Transverse colon (tissue), 3 donors: ENCODE measurements at regions not wholly inside any gene's neighbourhood (a gene's known extent, or its start where the extent isn't known, plus 50 kb on each side); places are given as distances from the start of the nearest gene placed in this dataset.

Experiments
- EP300 ChIP-seq: sonication (generic); formaldehyde crosslinking; IDR thresholded peaks from one replicate; pipeline ENCODE4 v1.6.1; 2017; ENCODE audit warnings: antibody characterized with exemption, low read depth
- POLR2A ChIP-seq: fragments of 450-650 bp; IDR thresholded peaks from one replicate; pipeline ENCODE4 v1.6.1; 2016; ENCODE audit warnings: antibody characterized with exemption, mild to moderate bottlenecking, moderate library complexity
- TF ChIP-seq, protein P1 (sequence below), 5 experiments: fragments of 200-600 bp in 3 of 5; fragments of 450-650 bp in 2 of 5; sonication (generic) in 3 of 5; IDR thresholded peaks; 1 replicate in 2 of 5; 2 replicates in 3 of 5; pipeline ENCODE4 v1.5.1; 2016 to 2017; ENCODE audit warnings: antibody characterized with exemption in 5 of 5, inconsistent platforms in 3 of 5, mild to moderate bottlenecking in 2 of 5, moderate library complexity in 1 of 5

- TF ChIP-seq EP300 (no peak), POLR2A (no peak)
- TF ChIP-seq, protein P1, sequence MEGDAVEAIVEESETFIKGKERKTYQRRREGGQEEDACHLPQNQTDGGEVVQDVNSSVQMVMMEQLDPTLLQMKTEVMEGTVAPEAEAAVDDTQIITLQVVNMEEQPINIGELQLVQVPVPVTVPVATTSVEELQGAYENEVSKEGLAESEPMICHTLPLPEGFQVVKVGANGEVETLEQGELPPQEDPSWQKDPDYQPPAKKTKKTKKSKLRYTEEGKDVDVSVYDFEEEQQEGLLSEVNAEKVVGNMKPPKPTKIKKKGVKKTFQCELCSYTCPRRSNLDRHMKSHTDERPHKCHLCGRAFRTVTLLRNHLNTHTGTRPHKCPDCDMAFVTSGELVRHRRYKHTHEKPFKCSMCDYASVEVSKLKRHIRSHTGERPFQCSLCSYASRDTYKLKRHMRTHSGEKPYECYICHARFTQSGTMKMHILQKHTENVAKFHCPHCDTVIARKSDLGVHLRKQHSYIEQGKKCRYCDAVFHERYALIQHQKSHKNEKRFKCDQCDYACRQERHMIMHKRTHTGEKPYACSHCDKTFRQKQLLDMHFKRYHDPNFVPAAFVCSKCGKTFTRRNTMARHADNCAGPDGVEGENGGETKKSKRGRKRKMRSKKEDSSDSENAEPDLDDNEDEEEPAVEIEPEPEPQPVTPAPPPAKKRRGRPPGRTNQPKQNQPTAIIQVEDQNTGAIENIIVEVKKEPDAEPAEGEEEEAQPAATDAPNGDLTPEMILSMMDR (IDR thresholded peaks at IDR 0.05), result no peak
These were observed 56.0 kb upstream of the ADRA1D start for GRCh38 chr20:4305091-4305490.
